Neural progenitor cell (in vitro differentiated cells): ENCODE measurements at regions not wholly inside any gene's neighbourhood (a gene's known extent, or its start where the extent isn't known, plus 50 kb on each side); places are given as distances from the start of the nearest gene placed in this dataset.

Experiments used
- EZH2 ChIP-seq: fragments of 200-600 bp; sonication (generic); IDR thresholded peaks from 2 replicates; pipeline ENCODE4 v1.6.1; 2017; ENCODE audit warnings: antibody characterized with exemption, mild to moderate bottlenecking, moderate library complexity
- TF ChIP-seq, protein P1 (sequence below): fragments of 200-600 bp; sonication (generic); IDR thresholded peaks from 2 replicates; pipeline ENCODE4 v1.5.1; 2017; ENCODE audit warnings: antibody characterized with exemption, mild to moderate bottlenecking

DNA sequence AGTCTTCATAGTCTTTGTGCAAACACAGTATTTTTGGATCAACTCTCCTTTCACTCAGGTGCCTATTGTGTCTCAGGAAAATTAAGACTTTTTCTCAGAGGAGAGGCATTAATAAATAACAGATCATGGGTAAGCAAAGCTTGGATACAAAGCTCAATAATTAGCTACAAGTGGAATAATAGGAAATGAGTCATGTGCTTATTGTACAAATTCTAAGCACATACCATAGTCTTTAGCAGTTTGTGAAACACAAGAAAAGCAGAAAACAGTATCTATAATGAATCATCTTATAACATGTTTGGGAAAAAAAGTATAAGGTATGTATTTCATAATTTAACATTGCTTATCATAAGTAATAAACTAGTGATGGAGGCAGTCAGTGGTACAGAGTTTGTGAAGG, 477.0 kb downstream of the CDH10 start:
- TF ChIP-seq EZH2 = no peak
- TF ChIP-seq, protein P1, sequence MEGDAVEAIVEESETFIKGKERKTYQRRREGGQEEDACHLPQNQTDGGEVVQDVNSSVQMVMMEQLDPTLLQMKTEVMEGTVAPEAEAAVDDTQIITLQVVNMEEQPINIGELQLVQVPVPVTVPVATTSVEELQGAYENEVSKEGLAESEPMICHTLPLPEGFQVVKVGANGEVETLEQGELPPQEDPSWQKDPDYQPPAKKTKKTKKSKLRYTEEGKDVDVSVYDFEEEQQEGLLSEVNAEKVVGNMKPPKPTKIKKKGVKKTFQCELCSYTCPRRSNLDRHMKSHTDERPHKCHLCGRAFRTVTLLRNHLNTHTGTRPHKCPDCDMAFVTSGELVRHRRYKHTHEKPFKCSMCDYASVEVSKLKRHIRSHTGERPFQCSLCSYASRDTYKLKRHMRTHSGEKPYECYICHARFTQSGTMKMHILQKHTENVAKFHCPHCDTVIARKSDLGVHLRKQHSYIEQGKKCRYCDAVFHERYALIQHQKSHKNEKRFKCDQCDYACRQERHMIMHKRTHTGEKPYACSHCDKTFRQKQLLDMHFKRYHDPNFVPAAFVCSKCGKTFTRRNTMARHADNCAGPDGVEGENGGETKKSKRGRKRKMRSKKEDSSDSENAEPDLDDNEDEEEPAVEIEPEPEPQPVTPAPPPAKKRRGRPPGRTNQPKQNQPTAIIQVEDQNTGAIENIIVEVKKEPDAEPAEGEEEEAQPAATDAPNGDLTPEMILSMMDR = no peak
